HEK293T (cell line): ENCODE measurements at regions not wholly inside any gene's neighbourhood (a gene's known extent, or its start where the extent isn't known, plus 50 kb on each side); places are given as distances from the start of the nearest gene placed in this dataset.

ENCODE experiments used
- BHLHE40 ChIP-seq: fragments of 450-650 bp; IDR thresholded peaks from 2 replicates; pipeline ENCODE4 v1.6.1; 2016; ENCODE audit warnings: mild to moderate bottlenecking, moderate library complexity, borderline replicate concordance
- ELF4 ChIP-seq: fragments of 450-650 bp; IDR thresholded peaks from 2 replicates; pipeline ENCODE4 v1.6.1; 2017; ENCODE audit warnings: antibody characterized with exemption
- FOXA1 ChIP-seq: fragments of 450-650 bp; IDR thresholded peaks from 2 replicates; pipeline ENCODE4 v1.6.1; 2016; ENCODE audit warnings: mild to moderate bottlenecking
- FOXK2 ChIP-seq: fragments of 450-650 bp; IDR thresholded peaks from 2 replicates; pipeline ENCODE4 v1.6.1; 2016; ENCODE audit warnings: mild to moderate bottlenecking
- FOXM1 ChIP-seq: fragments of 450-650 bp; IDR thresholded peaks from 2 replicates; pipeline ENCODE4 v1.6.1; 2017; ENCODE audit warnings: mild to moderate bottlenecking, borderline replicate concordance
- L3MBTL2 ChIP-seq: fragments of 450-650 bp; conservative IDR thresholded peaks from 2 replicates; pipeline ENCODE4 v1.6.1; 2016; ENCODE audit warnings: mild to moderate bottlenecking
- LEF1 ChIP-seq: fragments of 450-650 bp; IDR thresholded peaks from 2 replicates; pipeline ENCODE4 v1.6.1; 2017; ENCODE audit warnings: mild to moderate bottlenecking, borderline replicate concordance
- SP1 ChIP-seq: fragments of 450-650 bp; IDR thresholded peaks from 2 replicates; pipeline ENCODE4 v1.6.1; 2017
- SUZ12 ChIP-seq: fragments of 450-650 bp; IDR thresholded peaks from 2 replicates; pipeline ENCODE4 v1.6.1; 2016; ENCODE audit warnings: mild to moderate bottlenecking
- TARDBP ChIP-seq: fragments of 450-650 bp; IDR thresholded peaks from 2 replicates; pipeline ENCODE4 v1.6.1; 2016
- ZNF384 ChIP-seq: fragments of 450-650 bp; IDR thresholded peaks from 2 replicates; pipeline ENCODE4 v1.6.1; 2016
- TF ChIP-seq, protein P1 (sequence below): fragments of 450-650 bp; IDR thresholded peaks from 2 replicates; pipeline ENCODE4 v1.6.1; 2016

DNA sequence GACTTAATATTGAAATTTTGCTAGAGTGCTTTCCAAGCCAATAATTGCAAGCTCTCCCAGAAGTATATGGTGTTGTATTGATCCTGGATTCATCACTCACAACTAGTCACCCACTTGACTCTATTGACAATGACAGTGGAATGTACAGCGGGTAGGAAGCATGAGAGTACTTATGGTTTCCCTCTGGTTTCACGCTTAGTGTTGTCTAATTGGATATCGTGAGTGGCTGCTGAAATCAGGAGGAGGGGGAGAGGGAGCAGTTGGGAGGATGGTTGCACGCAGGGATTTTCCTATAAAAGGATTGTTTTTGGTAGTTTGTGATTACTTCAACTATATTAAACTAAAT lies 1819.5 kb upstream of the TENM3 start:
- TF ChIP-seq SP1 = no peak
- TF ChIP-seq, protein P1, sequence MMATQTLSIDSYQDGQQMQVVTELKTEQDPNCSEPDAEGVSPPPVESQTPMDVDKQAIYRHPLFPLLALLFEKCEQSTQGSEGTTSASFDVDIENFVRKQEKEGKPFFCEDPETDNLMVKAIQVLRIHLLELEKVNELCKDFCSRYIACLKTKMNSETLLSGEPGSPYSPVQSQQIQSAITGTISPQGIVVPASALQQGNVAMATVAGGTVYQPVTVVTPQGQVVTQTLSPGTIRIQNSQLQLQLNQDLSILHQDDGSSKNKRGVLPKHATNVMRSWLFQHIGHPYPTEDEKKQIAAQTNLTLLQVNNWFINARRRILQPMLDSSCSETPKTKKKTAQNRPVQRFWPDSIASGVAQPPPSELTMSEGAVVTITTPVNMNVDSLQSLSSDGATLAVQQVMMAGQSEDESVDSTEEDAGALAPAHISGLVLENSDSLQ = no peak
- TF ChIP-seq BHLHE40 = no peak
- TF ChIP-seq FOXM1 = no peak
- no peak for TF ChIP-seq ZNF384
- TF ChIP-seq L3MBTL2 = no peak
- no peak for TF ChIP-seq SUZ12
- no peak for TF ChIP-seq TARDBP
- TF ChIP-seq FOXA1 = no peak
- no peak for TF ChIP-seq ELF4
- no peak for TF ChIP-seq LEF1
- TF ChIP-seq FOXK2 = no peak
